ENCODE measurements at regions not wholly inside any gene's neighbourhood (a gene's known extent, or its start where the extent isn't known, plus 50 kb on each side); places are given as distances from the start of the nearest gene placed in this dataset.

- DNase-seq, result no peak
Measured at GRCh38 chr6:138011413-138011812, 95.8 kb downstream of the PERP start.

- no peak for DNase-seq
Measured at GRCh38 chr6:138012682-138013081, 94.5 kb downstream of the PERP start.

- no peak for DNase-seq
Measured at GRCh38 chr6:138013959-138014358, 93.3 kb downstream of the PERP start.

- DNase-seq, result no peak
Measured at GRCh38 chr6:138017166-138017757, 90.0 kb downstream of the PERP start.

- no peak for DNase-seq
Measured at GRCh38 chr6:138018297-138018696, 88.9 kb downstream of the PERP start.

- DNase-seq, result no peak
Measured at GRCh38 chr6:138025528-138025978, 81.7 kb downstream of the PERP start.

- no peak for DNase-seq
Measured at GRCh38 chr6:138026342-138026741, 80.9 kb downstream of the PERP start.

- no peak for DNase-seq
Measured at GRCh38 chr6:138028893-138029292, 78.3 kb downstream of the PERP start.

- DNase-seq, result peak; percentile 35
Measured at GRCh38 chr6:138030872-138031271, 76.3 kb downstream of the PERP start.

- DNase-seq, result no peak
Measured at GRCh38 chr6:138031417-138031816, 75.8 kb downstream of the PERP start.

- DNase-seq, result no peak
Measured at GRCh38 chr6:138031850-138032249, 75.4 kb downstream of the PERP start.

- no peak for DNase-seq
Measured at GRCh38 chr6:138032571-138032970, 74.6 kb downstream of the PERP start.

GRCh38 chr6:138034229-138034628 lies 73.0 kb downstream of the PERP start:
- DNase-seq, result no peak

- DNase-seq, result no peak
Measured at GRCh38 chr6:138035070-138035469, 72.1 kb downstream of the PERP start.

- no peak for DNase-seq
Measured at GRCh38 chr6:138036111-138036510, 71.1 kb downstream of the PERP start.

GRCh38 chr6:138037009-138037504 lies 70.2 kb downstream of the PERP start:
- DNase-seq, result no peak

GRCh38 chr6:138038142-138038870 lies 68.9 kb downstream of the PERP start:
- DNase-seq, result no peak
